Esophagus muscularis mucosa (tissue), 4 donors: ENCODE measurements at regions not wholly inside any gene's neighbourhood (a gene's known extent, or its start where the extent isn't known, plus 50 kb on each side); places are given as distances from the start of the nearest gene placed in this dataset.

ENCODE experiments used
- EP300 ChIP-seq: sonication (generic); formaldehyde crosslinking; IDR thresholded peaks from one replicate; pipeline ENCODE4 v1.6.1; 2017; ENCODE audit warnings: antibody characterized with exemption
- POLR2A ChIP-seq: fragments of 450-650 bp; IDR thresholded peaks from one replicate; pipeline ENCODE4 v1.6.1; 2017; ENCODE audit warnings: antibody characterized with exemption, moderate library complexity, mild to moderate bottlenecking, low read depth
- POLR2AphosphoS5 ChIP-seq, 2 donors: sonication (generic); formaldehyde crosslinking; IDR thresholded peaks; one replicate each; pipeline ENCODE4 v1.6.1; 2017; ENCODE audit warnings: antibody characterized with exemption in 2 of 2
- TF ChIP-seq, protein P1 (sequence below), 3 experiments: fragments of 200-600 bp in 2 of 3; fragments of 450-650 bp in 1 of 3; sonication (generic) in 2 of 3; IDR thresholded peaks; one replicate each; pipeline ENCODE4 v1.5.1; 2017 to 2019; ENCODE audit warnings: antibody characterized with exemption in 3 of 3, mild to moderate bottlenecking in 2 of 3, moderate library complexity in 1 of 3

DNA sequence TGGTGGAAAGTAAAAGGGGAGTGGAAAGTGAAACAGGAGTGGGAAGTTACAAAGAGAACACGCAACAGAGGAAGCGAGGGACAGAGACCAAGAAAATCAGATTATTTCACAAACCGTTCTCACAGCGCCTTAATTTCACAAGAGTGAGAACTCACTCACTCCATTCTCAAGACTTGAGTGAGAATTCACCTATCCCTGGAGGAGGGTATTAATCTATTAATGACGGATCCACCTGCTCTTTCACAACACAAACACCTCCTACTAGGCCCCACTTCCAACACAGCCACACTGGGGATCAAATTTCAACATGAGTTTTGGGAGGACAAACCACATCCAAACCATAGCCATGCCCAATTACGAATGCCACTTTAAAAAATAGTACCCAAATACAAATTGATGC is 297.6 kb downstream of the GPAM start:
- TF ChIP-seq, protein P1, sequence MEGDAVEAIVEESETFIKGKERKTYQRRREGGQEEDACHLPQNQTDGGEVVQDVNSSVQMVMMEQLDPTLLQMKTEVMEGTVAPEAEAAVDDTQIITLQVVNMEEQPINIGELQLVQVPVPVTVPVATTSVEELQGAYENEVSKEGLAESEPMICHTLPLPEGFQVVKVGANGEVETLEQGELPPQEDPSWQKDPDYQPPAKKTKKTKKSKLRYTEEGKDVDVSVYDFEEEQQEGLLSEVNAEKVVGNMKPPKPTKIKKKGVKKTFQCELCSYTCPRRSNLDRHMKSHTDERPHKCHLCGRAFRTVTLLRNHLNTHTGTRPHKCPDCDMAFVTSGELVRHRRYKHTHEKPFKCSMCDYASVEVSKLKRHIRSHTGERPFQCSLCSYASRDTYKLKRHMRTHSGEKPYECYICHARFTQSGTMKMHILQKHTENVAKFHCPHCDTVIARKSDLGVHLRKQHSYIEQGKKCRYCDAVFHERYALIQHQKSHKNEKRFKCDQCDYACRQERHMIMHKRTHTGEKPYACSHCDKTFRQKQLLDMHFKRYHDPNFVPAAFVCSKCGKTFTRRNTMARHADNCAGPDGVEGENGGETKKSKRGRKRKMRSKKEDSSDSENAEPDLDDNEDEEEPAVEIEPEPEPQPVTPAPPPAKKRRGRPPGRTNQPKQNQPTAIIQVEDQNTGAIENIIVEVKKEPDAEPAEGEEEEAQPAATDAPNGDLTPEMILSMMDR (IDR thresholded peaks at IDR 0.05) = no peak
- no peak for TF ChIP-seq POLR2AphosphoS5 (IDR thresholded peaks at IDR 0.05)
- no peak for TF ChIP-seq EP300
- TF ChIP-seq POLR2A = no peak
